Suppressor macrophage treated with lipopolysaccharide for 1 hour (primary cell): ENCODE measurements at regions not wholly inside any gene's neighbourhood (a gene's known extent, or its start where the extent isn't known, plus 50 kb on each side); places are given as distances from the start of the nearest gene placed in this dataset.
A peak's percentile ranks its signal among the peaks of the same experiment; 100 is the strongest.
"Not testable (repeated sequence)": the region's sequence is repeated elsewhere in the genome, so short reads cannot be mapped to it uniquely, and the experiment has no call there.

ENCODE experiments used
- DNase-seq, 3 donors: peaks; one replicate each; pipeline ENCODE4 v3.0.0-alpha.2; 2020 to 2022

DNA sequence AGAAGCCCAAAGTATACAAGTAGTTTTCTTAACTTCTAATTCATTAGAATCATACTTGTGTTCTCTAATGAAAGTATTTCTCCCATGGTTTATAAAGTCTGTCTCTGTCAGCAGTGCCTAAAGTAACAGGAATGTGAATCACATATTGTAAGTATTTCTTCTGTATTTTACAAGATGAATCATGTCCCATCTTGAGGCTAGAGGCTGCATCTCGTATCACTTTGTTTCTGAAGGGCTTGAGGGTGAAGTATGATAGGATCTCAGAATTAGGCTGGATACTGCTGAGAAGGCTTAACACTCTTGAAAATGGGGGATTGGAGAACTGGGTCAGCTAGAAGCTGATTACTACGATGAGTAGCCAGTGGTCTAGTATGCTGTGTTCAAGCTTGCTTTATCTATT is 242.2 kb upstream of the ACTBL2 start:
- DNase-seq: no peak

DNA sequence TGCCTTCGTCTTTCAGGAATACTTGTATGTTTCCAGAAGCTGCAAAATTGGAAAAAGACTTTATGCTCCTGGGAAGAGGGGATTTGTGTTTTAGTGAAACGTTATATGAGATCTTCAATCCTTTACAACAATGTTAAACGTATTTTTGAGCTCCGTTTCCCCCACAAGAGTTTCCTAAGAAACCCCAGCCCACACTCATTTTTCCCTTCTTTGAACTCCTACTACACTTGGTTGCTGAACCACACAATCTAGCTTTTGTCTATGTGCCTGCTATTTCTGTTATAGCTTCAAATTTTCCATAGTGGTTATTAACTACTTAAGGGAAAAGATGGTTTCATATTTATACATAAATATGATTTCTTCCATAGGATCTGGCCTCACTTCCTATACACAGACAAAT is 238.6 kb upstream of the ACTBL2 start:
- no peak for DNase-seq

DNA sequence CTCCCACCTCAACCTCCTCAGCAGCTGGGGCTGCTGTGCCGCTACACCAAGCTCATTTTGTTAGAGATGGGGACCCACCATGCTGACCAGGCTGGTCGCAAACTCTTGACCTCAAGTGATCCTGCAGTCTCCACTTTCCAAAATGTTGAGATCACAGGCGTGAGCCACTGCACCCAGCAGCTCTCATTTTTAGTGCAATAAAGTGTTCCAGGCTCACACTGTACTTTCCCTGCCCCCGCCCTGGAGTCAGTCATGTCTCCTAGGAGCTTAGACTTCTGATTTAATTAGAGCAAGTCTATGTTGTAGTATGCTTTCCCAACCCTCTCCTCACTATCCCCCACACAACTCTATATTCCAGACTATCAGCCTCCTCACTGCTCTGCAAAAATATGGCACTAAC is 238.0 kb upstream of the ACTBL2 start:
- DNase-seq: no peak

DNA sequence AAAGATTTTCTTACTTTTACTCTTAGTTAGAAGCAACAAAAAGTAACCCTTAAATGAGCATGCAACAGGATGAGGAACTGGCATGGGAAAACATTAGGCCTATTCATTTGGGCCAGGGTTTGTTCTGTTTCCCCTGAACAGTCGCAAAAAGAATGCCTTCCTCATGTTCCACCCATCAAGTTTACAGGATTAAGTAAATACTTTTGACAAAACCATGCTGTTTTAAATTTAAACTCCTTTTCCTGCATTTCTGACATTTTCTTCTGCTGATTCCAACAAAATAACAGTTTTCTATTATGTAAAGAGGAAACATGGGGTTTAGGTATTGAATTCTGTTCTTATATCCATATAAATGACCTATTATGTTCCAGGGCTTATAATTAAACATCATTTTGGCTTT is 236.6 kb upstream of the ACTBL2 start:
- DNase-seq: no peak

DNA sequence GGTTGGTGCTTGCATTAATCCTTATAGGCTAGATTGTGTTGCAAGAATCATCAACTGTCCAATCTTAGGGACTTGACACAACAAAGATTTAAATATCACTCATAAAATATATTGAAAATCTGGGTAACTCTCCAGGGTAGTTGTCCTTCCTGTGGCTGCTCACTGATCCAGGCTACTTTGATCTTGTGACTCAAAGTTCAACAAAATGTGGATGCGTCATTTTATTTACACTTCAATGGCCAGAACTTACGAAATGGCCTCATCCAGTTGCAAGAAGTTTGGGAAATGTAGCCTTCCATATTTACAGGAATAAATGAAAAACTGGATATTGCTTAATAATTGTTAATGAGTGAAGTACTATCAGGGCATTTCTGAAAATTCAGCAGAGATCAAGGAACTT is 235.5 kb upstream of the ACTBL2 start:
- DNase-seq: peak in 2 of 3 donors; percentile 10 to 36

DNA sequence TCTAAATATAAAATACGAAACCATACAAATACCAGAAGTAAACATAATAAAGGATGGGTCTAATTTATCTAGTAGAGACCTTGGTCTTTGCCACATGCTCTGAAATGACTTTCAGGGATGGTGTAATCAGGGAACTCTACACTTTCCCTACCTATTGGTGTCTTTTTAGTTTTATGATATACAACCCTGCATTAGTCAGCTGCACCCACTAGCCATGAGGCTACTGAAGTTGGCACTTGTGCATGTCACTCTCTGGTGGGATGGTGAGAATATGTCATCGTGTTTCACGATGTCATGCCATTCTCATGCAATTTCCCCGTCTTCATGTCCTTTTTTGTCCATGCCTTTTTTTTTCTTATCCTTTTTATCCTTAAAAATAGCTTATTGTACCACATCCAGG is 234.9 kb upstream of the ACTBL2 start:
- peak in 2 of 3 donors; percentile 7 to 20 for DNase-seq

DNA sequence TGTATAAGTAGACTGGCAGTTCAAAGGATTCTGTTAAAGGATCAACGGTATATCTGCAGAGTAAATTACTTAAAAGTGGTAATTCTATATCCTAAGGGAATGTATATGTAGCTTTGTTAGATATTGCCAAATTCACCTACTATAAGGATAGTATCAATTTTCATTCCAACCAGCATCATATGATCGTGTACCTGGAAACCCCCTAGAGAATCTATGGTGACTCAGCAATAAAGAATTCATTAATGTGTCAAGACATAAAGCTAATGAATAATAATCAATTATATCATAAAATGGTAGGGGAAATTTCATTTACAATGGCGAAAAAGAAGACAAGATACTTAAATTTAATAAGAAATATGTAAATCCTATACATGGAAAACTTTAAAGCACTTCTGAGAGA is 234.1 kb upstream of the ACTBL2 start:
- DNase-seq: no peak

DNA sequence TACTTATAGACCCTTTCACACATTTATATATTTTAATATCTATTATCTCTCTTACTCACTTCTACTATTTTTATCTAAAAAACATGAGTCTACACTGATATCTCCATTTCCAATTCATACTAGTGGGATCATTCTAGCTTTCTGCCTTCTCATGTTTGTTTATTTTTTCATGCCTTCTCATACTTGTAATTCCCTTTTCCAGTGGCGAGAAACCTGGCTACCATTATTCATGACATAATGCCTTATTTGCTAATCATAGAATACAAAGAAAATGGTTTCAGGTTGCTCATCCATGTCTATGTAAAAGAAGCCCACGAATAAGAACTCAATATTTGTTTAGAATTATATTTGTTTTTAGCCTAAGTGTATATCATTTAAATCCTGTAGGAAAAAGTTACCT is 232.7 kb upstream of the ACTBL2 start:
- no peak for DNase-seq

DNA sequence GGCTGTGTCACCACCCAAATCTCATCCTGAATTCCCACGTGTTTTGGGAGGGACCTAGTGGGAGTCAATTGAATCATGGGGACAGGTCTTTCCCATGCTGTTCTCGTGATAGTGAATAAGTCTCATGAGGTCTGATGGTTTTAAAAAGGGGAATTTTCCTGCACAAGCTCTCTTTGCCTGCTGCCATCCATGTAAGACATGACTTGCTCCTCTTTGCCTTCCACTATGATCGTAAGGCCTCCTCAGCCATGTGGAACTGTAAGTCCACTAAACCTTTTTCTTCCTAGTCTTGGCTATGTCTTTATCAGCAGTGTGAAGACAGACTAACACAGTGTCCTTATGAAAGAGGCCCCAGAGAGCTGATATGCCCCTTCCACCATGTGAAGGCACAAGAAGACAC is 230.9 kb upstream of the ACTBL2 start:
- DNase-seq: not testable (repeated sequence)

DNA sequence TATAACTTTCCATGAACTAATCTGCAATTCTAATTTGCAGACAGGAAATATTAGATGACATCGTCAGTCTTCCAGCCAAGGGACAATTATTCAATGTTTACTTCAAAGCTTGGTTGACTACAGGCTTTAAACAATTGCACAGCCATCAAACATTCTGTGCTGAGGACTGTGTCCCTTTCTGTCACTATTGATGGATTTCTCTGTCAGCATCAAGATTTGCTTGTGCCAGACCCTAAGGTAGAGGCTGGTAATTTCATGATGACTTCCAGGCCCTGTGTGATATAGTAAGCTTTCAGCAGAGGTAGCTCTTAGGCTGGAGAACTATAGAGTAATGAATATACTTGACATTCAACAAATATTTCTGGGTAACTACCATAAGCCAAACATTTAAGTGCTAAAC is 229.3 kb upstream of the ACTBL2 start:
- DNase-seq: no peak

DNA sequence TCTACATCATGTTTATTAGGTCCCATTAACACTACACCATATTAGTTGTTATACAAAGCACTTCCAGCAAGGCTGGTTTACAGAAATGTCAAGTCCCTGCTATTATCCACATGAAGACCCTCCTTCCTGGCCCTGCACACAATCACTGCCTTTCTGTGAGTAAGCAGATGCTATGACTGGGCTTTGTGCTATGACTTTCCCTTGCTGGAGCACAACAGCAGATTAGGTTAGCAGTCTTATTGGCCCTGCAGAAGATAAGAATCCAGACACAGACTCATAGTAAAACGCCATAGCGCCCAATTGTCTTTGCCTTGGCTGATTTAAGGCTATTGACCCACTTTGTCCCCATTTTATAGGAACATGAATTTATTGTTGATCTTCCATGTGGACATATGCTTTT is 228.9 kb upstream of the ACTBL2 start:
- DNase-seq: no peak

DNA sequence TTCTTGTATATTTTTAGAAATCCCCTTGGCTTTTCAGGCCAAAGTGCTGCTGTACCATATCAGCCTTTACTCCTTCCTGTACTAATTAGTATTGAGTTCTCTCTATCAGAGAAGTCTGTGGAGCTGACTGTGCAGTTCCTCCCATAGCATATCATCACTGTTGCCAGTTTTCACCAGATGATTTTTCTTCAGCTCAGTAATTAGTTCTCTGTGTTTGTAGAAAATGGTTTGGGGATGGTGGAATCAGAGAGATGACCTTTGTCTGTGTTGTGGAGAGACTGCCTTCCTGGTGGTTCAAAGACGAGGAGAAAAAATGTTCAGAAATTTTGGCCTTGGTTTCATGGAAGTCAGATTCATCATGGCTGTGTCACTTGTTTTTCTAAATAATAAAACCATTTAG is 227.5 kb upstream of the ACTBL2 start:
- no peak for DNase-seq

DNA sequence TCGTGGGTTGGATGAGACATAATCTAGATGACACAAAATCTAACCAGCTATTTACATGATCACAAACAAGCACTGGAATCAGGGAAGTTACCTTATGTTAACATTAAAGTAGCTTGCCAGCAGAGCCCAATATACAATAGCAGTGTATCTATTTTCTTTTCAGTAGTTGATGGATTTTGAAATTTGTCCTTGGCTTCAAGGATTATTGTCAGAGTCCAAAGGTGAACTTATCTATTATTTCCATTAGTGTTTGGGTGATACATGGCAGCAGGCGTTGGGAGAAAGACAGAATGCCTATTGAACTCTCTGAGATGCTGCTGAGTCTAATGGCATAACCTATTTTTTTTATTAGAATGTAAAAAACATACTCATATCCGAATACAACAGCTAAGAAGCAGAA is 223.2 kb upstream of the ACTBL2 start:
- peak in 2 of 3 donors; percentile 11 to 37 for DNase-seq

DNA sequence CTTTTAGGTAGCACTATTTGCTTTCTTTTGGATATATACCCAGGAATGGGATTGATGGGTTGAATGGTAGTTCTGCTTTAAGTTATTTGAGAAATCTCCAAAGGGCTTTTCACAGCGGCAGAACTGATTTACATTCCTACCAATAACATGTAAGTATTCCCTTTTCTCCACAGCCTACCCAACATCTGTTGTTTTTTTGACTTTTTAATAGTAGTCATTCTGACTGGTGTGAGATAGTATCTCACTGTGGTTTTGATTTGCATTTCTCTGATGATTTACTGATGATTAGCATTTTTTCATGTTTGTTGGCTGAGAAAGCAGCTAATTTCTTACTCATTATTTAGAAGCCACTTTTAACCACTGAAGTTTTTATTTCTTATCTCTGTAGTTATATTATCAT is 221.1 kb upstream of the ACTBL2 start:
- DNase-seq: no peak

DNA sequence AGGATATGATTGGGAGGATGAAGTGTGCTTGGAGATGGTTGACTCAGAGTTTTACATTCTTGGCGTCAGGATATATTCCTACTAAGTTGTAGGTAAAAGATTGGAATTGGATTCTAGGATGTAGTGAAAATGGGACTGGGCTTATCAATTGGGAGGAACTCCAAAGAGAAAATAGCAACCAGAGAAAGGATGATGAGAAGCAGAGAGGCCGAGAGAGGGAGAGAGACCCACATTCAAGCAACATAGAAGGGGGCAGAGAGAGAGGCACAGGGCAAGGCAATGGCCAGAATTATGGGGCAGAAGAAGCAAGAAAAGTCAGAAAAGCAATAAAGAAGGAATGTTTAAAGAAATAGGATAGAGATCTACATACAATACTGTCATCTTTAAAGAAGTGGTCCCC is 217.9 kb upstream of the ACTBL2 start:
- DNase-seq: no peak

DNA sequence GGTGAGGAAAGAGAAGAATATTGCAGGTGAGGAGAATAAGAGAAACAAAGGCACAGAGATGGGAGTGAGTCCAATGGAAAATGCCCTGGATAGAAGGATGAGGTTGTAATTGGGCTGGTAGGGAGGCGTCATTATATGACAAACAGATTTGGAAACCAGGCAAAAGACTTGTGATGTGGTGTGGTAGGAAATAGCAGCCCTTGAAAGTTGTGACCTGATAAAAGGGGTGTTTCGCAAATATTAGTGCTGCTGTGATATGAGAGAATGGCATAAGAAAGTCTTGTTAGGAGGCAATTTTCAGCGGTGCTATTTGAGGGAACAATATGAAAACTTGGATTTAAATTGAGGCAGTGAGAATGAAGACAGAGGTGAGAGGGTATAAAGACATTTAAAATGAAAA is 217.5 kb upstream of the ACTBL2 start:
- DNase-seq: no peak

DNA sequence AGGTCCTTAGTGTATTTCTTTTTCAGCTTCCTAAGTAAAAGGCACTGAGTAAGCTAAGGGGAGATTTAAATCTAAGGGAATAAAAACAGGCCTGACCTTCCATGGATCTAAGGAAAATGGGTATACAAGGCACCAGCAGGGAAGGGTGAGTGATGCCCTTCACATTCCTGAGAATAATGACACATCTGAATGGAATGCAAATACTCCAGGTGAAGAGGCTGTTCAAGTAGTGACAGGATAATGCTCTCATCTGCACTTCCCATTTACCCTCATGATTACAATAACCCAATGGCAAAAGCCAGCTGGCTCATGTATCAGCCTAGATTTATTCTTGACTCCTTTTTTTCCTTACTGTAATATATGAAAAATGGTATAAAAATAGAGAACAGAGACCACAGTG is 216.2 kb upstream of the ACTBL2 start:
- DNase-seq: no peak

DNA sequence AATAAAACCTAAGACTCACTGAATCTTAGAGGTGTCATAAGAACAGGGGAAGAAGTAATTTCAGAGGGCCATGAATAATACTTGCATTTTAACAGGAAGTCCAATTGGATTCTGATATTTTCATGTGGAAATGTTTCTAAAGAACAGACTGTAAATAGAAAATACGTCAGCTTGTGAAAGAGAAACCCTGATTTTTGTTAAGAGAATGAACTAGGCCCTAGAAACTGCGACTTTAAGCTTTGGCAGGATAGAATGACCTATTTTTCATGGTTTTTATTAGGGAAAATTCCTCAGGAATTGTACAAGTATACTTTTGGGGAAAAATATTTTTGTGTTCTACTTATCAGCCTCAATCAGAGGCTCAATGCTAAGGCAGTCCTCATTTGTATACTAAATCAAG is 215.5 kb upstream of the ACTBL2 start:
- no peak for DNase-seq

DNA sequence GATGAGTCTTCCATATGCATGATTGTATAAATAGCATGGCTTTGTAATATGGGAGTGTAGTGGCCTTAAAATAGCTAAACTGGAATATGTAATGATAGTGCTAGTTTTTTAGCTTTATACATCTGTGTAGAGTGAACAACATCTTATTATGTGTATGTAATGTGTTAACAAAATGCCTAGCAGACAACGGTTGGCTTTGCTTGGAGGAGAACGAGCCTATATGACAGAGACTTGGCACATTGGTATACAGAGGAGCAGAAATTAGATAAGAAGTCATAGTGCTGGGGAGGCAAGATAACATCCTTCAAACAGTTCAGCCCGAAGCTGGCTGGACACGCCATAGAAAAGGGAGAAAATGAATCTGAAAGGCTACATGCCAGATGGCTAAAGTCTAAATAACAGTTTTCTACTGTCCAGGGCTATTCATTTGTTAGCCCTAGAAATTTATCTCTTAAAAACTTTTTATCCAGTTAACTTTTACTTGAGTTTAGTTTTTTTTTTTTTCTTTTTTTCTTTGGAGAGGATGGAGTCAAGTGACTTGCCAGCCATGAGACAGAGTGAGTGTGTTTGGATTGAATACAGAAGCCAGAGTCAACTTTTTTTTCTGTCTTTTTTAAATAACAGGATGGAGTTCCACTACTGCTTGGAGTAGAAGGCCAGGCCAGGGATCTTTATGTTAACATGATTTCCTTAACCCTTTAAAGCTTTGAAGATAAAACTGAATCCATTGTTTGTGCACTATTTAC is 214.4 kb upstream of the ACTBL2 start:
- DNase-seq: no peak

DNA sequence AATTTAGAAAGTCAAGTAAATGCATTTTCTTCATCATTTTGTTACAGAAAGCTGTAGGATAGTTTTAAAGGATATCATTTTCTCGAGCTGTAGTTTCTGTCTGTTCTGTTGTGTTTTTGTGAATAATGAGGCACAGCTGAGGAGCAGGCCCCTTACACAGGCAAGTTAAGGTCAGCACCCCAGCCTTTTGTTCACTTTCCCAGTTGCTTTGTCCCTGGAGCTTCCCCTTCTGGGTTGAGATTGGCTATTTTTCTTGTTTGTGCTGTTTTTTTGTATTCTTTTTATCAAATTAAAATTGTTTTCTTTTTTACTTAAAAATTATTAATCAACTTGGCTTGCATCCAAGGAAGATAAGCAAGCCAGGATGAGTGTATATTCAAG is 213.8 kb upstream of the ACTBL2 start:
- DNase-seq: no peak

DNA sequence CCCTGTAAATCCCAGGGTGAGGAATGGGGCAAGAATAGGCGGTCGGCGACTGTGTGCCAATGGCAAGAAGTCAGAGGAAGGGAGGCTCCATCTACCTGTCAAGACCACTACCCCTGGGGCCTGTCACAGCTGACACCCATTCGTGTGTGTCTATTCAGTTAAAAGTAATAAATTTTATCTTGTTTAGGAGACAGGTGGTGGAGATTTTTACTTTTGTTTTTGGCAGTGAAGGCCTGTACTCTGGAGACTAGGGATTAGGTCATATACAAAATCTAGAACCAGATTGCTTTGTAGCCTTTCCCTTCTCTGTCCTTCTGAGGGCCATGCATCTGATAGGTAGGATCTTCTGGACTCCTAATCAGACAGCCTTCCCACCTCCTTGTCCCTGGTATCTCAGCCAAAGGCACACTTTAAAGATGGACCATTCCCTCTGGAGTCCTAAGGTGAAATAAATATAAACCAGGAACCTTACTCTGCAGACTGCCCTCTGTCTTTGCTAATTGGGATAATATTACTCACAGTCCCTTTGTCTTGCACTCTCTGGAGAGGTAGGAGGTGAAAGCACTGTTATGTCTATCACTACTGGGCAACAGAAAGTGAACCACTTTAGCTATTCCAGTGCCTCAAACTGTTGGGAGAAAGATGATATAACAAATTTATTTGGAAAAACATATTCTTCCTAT is 213.2 kb upstream of the ACTBL2 start:
- no peak for DNase-seq

DNA sequence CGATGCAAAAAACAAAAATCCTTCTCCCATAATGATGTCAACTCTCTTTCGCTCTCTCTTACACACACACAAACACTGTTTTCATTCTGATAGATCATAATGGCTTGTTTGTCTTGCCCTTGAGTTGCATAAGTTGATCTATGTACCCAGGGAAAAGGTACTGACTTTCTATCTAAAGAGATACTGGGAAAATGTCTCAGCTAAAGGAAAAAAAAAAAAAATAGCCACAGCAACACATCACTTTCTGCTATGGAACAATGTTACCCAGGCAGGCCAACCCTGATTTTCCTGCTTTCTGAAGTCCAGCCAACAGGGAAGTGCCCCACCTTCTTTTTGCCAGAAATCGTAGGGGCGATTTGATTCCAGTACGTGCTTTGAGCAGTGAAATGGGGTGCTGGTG is 212.6 kb upstream of the ACTBL2 start:
- DNase-seq: no peak

DNA sequence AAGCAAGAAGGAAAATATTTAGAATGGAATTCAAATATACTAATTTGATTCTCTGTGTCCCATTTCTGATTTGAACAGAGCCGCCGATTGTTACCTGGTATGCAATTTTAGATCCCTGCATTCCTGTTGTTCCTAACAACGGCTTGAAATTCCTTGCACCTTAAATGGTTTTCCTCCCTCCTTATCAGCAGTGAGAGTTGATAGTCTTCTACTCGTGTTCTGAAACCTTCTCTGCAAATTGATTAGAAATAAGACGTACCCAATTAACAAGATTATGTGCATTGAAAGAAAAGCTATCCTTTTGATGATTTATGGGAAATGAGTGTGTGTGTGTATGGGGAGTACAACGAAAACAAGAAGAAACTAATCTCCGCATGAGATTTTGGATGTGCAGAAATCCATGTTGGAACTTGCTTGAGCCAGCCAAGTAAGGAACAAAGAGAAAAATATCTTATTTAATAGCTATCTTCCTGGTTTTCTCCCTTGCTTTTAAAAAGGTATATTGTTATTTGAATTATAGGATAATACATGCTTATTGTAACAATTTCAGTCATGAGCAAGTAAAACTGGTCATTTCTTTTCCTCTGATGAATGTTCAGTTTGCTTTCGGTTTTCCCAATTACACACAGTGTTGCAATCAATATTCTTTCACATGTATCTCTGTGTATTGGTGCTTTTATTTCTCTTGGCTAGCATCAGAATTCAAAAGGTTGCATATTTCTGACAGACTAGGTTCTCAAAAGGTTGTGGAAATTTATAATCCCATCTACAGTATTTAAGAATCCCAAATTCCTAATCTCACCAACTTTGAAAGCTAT is 211.1 kb upstream of the ACTBL2 start:
- peak in 2 of 3 donors; percentile 34 to 51 for DNase-seq
